ENCODE measurements at regions not wholly inside any gene's neighbourhood (a gene's known extent, or its start where the extent isn't known, plus 50 kb on each side); places are given as distances from the start of the nearest gene placed in this dataset.

GRCh38 chr13:64277097-64277496 lies 2861.4 kb upstream of the PCDH20 start:
- TF ChIP-seq EZH2phosphoT487 (IDR thresholded peaks at IDR 0.05; ENCODE audit: borderline replicate concordance, low read length) (no peak), CTCF (IDR thresholded peaks at IDR 0.05; ENCODE audit: low read depth, low read length, poor library complexity, severe bottlenecking) (no peak)
- no peaks in the 10 kb centered on the region for H3F3A ChIP-seq (ENCODE audit: control insufficient read depth, insufficient read depth)
- H3K79me2 ChIP-seq (ENCODE audit: control insufficient read depth, low read length): no peaks in the 10 kb centered on the region
- no peak overlapping the region for H3K4me2 ChIP-seq (ENCODE audit: low read length)
- H3K9me3 ChIP-seq (ENCODE audit: control insufficient read depth, insufficient read depth, low read length): no peaks in the 10 kb centered on the region
- no peak overlapping the region for H3K27ac ChIP-seq (ENCODE audit: low read depth, low read length)
- H4K20me1 ChIP-seq (ENCODE audit: control insufficient read depth, insufficient read depth, low read depth, low read length): no peaks in the 10 kb centered on the region
- no peaks in the 10 kb centered on the region for H3K9me2 ChIP-seq (replicated peaks; ENCODE audit: control insufficient read depth, low read length)
- no peaks in the 10 kb centered on the region for H3K4me1 ChIP-seq (ENCODE audit: control insufficient read depth, low read length)
- H3K27me3 ChIP-seq (ENCODE audit: control insufficient read depth, low read length): no peaks in the 10 kb centered on the region
- no peaks in the 10 kb centered on the region for H3K36me3 ChIP-seq (ENCODE audit: control insufficient read depth, low read length)
- no peak overlapping the region for H3K4me3 ChIP-seq (ENCODE audit: low read length)

- H3K9me3 ChIP-seq (ENCODE audit: control insufficient read depth, insufficient read depth, low read length): no peaks in the 10 kb centered on the region
- H3K79me2 ChIP-seq (ENCODE audit: control insufficient read depth, low read length): no peaks in the 10 kb centered on the region
- H3K27me3 ChIP-seq (ENCODE audit: control insufficient read depth, low read length): no peaks in the 10 kb centered on the region
- TF ChIP-seq EZH2phosphoT487 (IDR thresholded peaks at IDR 0.05; ENCODE audit: borderline replicate concordance, low read length) (no peak), CTCF (IDR thresholded peaks at IDR 0.05; ENCODE audit: low read depth, low read length, poor library complexity, severe bottlenecking) (no peak)
- H3K9me2 ChIP-seq (replicated peaks; ENCODE audit: control insufficient read depth, low read length): no peaks in the 10 kb centered on the region
- no peak overlapping the region for H3K4me3 ChIP-seq (ENCODE audit: low read length)
- no peak overlapping the region for H3K4me2 ChIP-seq (ENCODE audit: low read length)
- H4K20me1 ChIP-seq (ENCODE audit: control insufficient read depth, insufficient read depth, low read depth, low read length): no peaks in the 10 kb centered on the region
- no peaks in the 10 kb centered on the region for H3K4me1 ChIP-seq (ENCODE audit: control insufficient read depth, low read length)
- no peaks in the 10 kb centered on the region for H3K36me3 ChIP-seq (ENCODE audit: control insufficient read depth, low read length)
- no peaks in the 10 kb centered on the region for H3F3A ChIP-seq (ENCODE audit: control insufficient read depth, insufficient read depth)
- no peak overlapping the region for H3K27ac ChIP-seq (ENCODE audit: low read depth, low read length)
These were observed 2860.6 kb upstream of the PCDH20 start for GRCh38 chr13:64276232-64276631.

DNA sequence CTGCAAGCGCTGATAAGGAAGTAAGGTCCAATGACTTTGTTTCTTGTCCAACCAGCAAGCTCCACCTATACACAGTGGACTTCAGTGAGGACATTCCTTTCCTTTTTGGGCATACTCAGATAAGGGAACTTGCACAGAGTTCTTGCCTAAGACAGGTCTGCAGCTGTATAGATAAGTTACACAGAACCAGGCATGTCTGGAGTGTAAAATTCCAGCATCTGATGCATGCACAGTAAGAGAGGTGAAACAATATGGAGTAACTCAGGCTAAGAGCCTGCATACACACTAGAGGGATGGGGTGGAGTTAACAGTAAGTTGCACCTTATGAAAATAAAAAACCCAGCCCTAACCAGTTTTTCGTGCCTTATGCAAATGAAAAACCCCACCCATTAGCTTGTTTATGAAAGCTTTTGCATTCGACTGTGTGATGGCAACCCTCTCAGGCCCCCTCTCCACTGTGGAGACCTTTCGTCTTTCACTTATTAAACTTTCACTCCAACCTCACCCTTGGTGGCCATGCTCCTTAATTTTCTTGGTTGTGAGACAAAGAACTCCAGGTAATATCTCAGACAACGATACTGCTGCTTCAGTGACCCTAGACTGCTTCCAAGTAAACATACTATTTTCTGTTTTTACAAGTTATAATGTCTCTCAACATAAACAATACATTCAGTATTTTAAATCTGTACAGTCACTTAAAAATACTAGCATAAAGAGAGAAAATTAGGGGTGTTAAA lies 2859.0 kb upstream of the PCDH20 start:
- no peak overlapping the region for H3K4me2 ChIP-seq (ENCODE audit: low read length)
- no peaks in the 10 kb centered on the region for H3K79me2 ChIP-seq (ENCODE audit: control insufficient read depth, low read length)
- no peak for TF ChIP-seq EZH2phosphoT487 (IDR thresholded peaks at IDR 0.05; ENCODE audit: borderline replicate concordance, low read length)
- TF ChIP-seq CTCF (IDR thresholded peaks at IDR 0.05; ENCODE audit: low read depth, low read length, poor library complexity, severe bottlenecking): no peak
- H3K27me3 ChIP-seq (ENCODE audit: control insufficient read depth, low read length): no peaks in the 10 kb centered on the region
- H3K36me3 ChIP-seq (ENCODE audit: control insufficient read depth, low read length): no peaks in the 10 kb centered on the region
- no peak overlapping the region for H3K27ac ChIP-seq (ENCODE audit: low read depth, low read length)
- H3K4me3 ChIP-seq (ENCODE audit: low read length): no peak overlapping the region
- no peaks in the 10 kb centered on the region for H3K9me3 ChIP-seq (ENCODE audit: control insufficient read depth, insufficient read depth, low read length)
- no peaks in the 10 kb centered on the region for H4K20me1 ChIP-seq (ENCODE audit: control insufficient read depth, insufficient read depth, low read depth, low read length)
- no peaks in the 10 kb centered on the region for H3F3A ChIP-seq (ENCODE audit: control insufficient read depth, insufficient read depth)
- H3K4me1 ChIP-seq (ENCODE audit: control insufficient read depth, low read length): no peaks in the 10 kb centered on the region
- no peaks in the 10 kb centered on the region for H3K9me2 ChIP-seq (replicated peaks; ENCODE audit: control insufficient read depth, low read length)
